ENCODE measurements at regions not wholly inside any gene's neighbourhood (a gene's known extent, or its start where the extent isn't known, plus 50 kb on each side); places are given as distances from the start of the nearest gene placed in this dataset.

GRCh38 chr15:81954158-81954783 is 91.5 kb downstream of the MEX3B start:
- TF ChIP-seq REST (IDR thresholded peaks at IDR 0.05; ENCODE audit: insufficient read depth in 1 of 2, low read depth in 2 of 2, low read length in 2 of 2): no peak
- TF ChIP-seq POLR2AphosphoS5 (IDR thresholded peaks at IDR 0.05; ENCODE audit: low read depth, low read length): no peak
- TF ChIP-seq SIN3A (IDR thresholded peaks at IDR 0.05; ENCODE audit: borderline replicate concordance, insufficient read depth, low read length): no peak
- TF ChIP-seq FOXP2 (optimal IDR thresholded peaks at IDR 0.05; ENCODE audit: borderline replicate concordance, extremely low read depth, extremely low read length, insufficient read depth): no peak
- TF ChIP-seq TAF1 (IDR thresholded peaks at IDR 0.05; ENCODE audit: borderline replicate concordance, insufficient read depth, low read length): no peak

- TF ChIP-seq SIN3A (IDR thresholded peaks at IDR 0.05; ENCODE audit: borderline replicate concordance, insufficient read depth, low read length) (no peak), REST (IDR thresholded peaks at IDR 0.05; ENCODE audit: insufficient read depth in 1 of 2, low read depth in 2 of 2, low read length in 2 of 2) (no peak), POLR2AphosphoS5 (IDR thresholded peaks at IDR 0.05; ENCODE audit: low read depth, low read length) (no peak), TAF1 (IDR thresholded peaks at IDR 0.05; ENCODE audit: borderline replicate concordance, insufficient read depth, low read length) (no peak)
These were observed 94.9 kb downstream of the MEX3B start for GRCh38 chr15:81950841-81951414.

GRCh38 chr15:81948751-81949150 is 97.1 kb downstream of the MEX3B start:
- TF ChIP-seq REST (IDR thresholded peaks at IDR 0.05; ENCODE audit: insufficient read depth in 1 of 2, low read depth in 2 of 2, low read length in 2 of 2): no peak
- TF ChIP-seq FOXP2 (optimal IDR thresholded peaks at IDR 0.05; ENCODE audit: borderline replicate concordance, extremely low read depth, extremely low read length, insufficient read depth): no peak
- no peak for TF ChIP-seq POLR2AphosphoS5 (IDR thresholded peaks at IDR 0.05; ENCODE audit: low read depth, low read length)
- no peak for TF ChIP-seq SIN3A (IDR thresholded peaks at IDR 0.05; ENCODE audit: borderline replicate concordance, insufficient read depth, low read length)
- TF ChIP-seq TAF1 (IDR thresholded peaks at IDR 0.05; ENCODE audit: borderline replicate concordance, insufficient read depth, low read length): no peak

- TF ChIP-seq REST (IDR thresholded peaks at IDR 0.05; ENCODE audit: insufficient read depth in 1 of 2, low read depth in 2 of 2, low read length in 2 of 2) (no peak), FOXP2 (optimal IDR thresholded peaks at IDR 0.05; ENCODE audit: borderline replicate concordance, extremely low read depth, extremely low read length, insufficient read depth) (no peak), SIN3A (IDR thresholded peaks at IDR 0.05; ENCODE audit: borderline replicate concordance, insufficient read depth, low read length) (no peak), POLR2AphosphoS5 (IDR thresholded peaks at IDR 0.05; ENCODE audit: low read depth, low read length) (no peak), TAF1 (IDR thresholded peaks at IDR 0.05; ENCODE audit: borderline replicate concordance, insufficient read depth, low read length) (no peak)
These were observed 97.6 kb downstream of the MEX3B start for GRCh38 chr15:81948222-81948621.

Data from PFSK-1 (cell line).